Motor neuron (in vitro differentiated cells): ENCODE measurements at regions not wholly inside any gene's neighbourhood (a gene's known extent, or its start where the extent isn't known, plus 50 kb on each side); places are given as distances from the start of the nearest gene placed in this dataset.

Experiments
- ATAC-seq, 8 experiments: fragments of 200-7000 bp; cut with Tn5 transposase; replicated peaks in 6 of 8; 2 replicates each; pipeline ENCODE4 v1.8.0; 2021; ENCODE audit warnings: mild to moderate bottlenecking in 8 of 8, moderate library complexity in 8 of 8
- H3K27ac ChIP-seq, 2 donors: fragments of 250-450 bp; sonication (Bioruptor Pico); 2 replicates each; pipeline ENCODE4 v1.9.0; 2021; ENCODE audit warnings: antibody characterized with exemption in 2 of 2, mild to moderate bottlenecking in 2 of 2, moderate library complexity in 1 of 2
- H3K4me1 ChIP-seq, 2 donors: fragments of 250-450 bp; sonication (Bioruptor Pico); replicated peaks in 1 of 2; 2 replicates each; pipeline ENCODE4 v1.6.1; 2021; ENCODE audit warnings: antibody characterized with exemption in 2 of 2, mild to moderate bottlenecking in 2 of 2, moderate library complexity in 1 of 2
- H3K4me3 ChIP-seq, 5 donors: fragments of 250-450 bp; sonication (Bioruptor Pico); 2 replicates each; pipeline ENCODE4 v1.9.0; 2021; ENCODE audit warnings: antibody characterized with exemption in 5 of 5, mild to moderate bottlenecking in 5 of 5, moderate library complexity in 4 of 5
- WGBS, 10 experiments: fragments of 450-650 bp; shearing (Covaris generic); methylation state at CpG; one replicate each; pipeline ENCODE4 v1.0.0; 2022; 5-methylcytosine and 5-hydroxymethylcytosine counted together
- in situ Hi-C, 9 experiments: fragments of 400-800 bp; cut with MboI; loops; one replicate each; pipeline ENCODE4 v1.15.0; 2021; ENCODE audit warnings: low sequenced_read_pairs in 9 of 9, low pct_unique_long_range_greater_than_20kb in 2 of 9; ENCODE audit not compliant: unreplicated experiment in 9 of 9

- no peak for ATAC-seq
- Histone ChIP-seq H3K4me1 (no peaks in the 10 kb centered on the region), H3K27ac (no peak overlapping the region), H3K4me3 (no peak overlapping the region)
- 73 to 100% (median 82%) methylated on average over 1 to 9 of the region's 17 CpGs; no CpG with 5 or more reads in 7 of the 10 experiments for WGBS, 10 experiments
- in situ Hi-C loops = no loop called here
These were observed 340.0 kb downstream of the C16orf95 start for GRCh38 chr16:86977076-86977676.

GRCh38 chr16:86978445-86979030 is 338.7 kb downstream of the C16orf95 start:
- in situ Hi-C loops = no loop called here
- no peak for ATAC-seq
- Histone ChIP-seq H3K4me1 (no peaks in the 10 kb centered on the region), H3K27ac (no peak overlapping the region), H3K4me3 (no peak overlapping the region)
- WGBS, 10 experiments = 0 to 100% methylated on average over 1 to 2 of the region's 12 CpGs; no CpG with 5 or more reads in 8 of the 10 experiments

GRCh38 chr16:86979061-86979460 is 338.1 kb downstream of the C16orf95 start:
- no peak overlapping the region for H3K27ac ChIP-seq
- no peak overlapping the region for H3K4me3 ChIP-seq
- WGBS, 10 experiments = 20 to 93% (median 85%) methylated on average over 1 to 4 of the region's 6 CpGs; no CpG with 5 or more reads in 3 of the 10 experiments
- H3K4me1 ChIP-seq = peaks cover 0 to 2% of the 10 kb centered on the region in 2 donors
- no peak for ATAC-seq
- in situ Hi-C loops = no loop called here

GRCh38 chr16:86979984-86980553 is 337.1 kb downstream of the C16orf95 start:
- no peak overlapping the region for H3K4me3 ChIP-seq
- peaks cover 0 to 12% of the 10 kb centered on the region in 2 donors for H3K4me1 ChIP-seq
- ATAC-seq = no peak
- in situ Hi-C loops = no loop called here
- 0 to 91% (median 82%) methylated on average over 1 of the region's 1 CpG; no CpG with 5 or more reads in 1 of the 10 experiments for WGBS, 10 experiments
- H3K27ac ChIP-seq = no peak overlapping the region

- ATAC-seq = no peak
- in situ Hi-C loops = no loop called here
- 30 to 47% (median 33%) methylated on average over 1 to 3 of the region's 6 CpGs; no CpG with 5 or more reads in 7 of the 10 experiments for WGBS, 10 experiments
- Histone ChIP-seq H3K4me3 (no peak overlapping the region), H3K4me1 (peaks cover 0 to 15% of the 10 kb centered on the region in 2 donors), H3K27ac (no peak overlapping the region)
These were observed 336.5 kb downstream of the C16orf95 start for GRCh38 chr16:86980644-86981043.

- H3K4me1 ChIP-seq = peaks cover 0 to 15% of the 10 kb centered on the region in 2 donors
- 0 to 60% (median 24%) methylated on average over 1 to 3 of the region's 3 CpGs; no CpG with 5 or more reads in 1 of the 10 experiments for whole genome bisulfite sequencing, 10 experiments
- H3K27ac ChIP-seq = no peak overlapping the region
- no peak for ATAC-seq
- no peak overlapping the region for H3K4me3 ChIP-seq
- in situ Hi-C loops = no loop called here
These were observed 334.9 kb downstream of the C16orf95 start for GRCh38 chr16:86982347-86982596.

GRCh38 chr16:86982912-86983311 is 334.3 kb downstream of the C16orf95 start:
- Histone ChIP-seq H3K4me1 (peaks cover 0 to 15% of the 10 kb centered on the region in 2 donors), H3K4me3 (no peak overlapping the region), H3K27ac (no peak overlapping the region)
- 0 to 94% (median 74%) methylated on average over 1 to 12 of the region's 12 CpGs; no CpG with 5 or more reads in 2 of the 10 experiments for WGBS, 10 experiments
- in situ Hi-C loops = no loop called here
- no peak for ATAC-seq

GRCh38 chr16:86983621-86984020 is 333.6 kb downstream of the C16orf95 start:
- H3K27ac ChIP-seq = no peak overlapping the region
- in situ Hi-C loops = no loop called here
- no peak overlapping the region for H3K4me3 ChIP-seq
- peaks cover 0 to 19% of the 10 kb centered on the region in 2 donors for H3K4me1 ChIP-seq
- no peak for ATAC-seq

- WGBS, 10 experiments = 53 to 80% (median 65%) methylated on average over 1 to 9 of the region's 10 CpGs; no CpG with 5 or more reads in 4 of the 10 experiments
- no peak overlapping the region for H3K27ac ChIP-seq
- peaks cover 0 to 19% of the 10 kb centered on the region in 2 donors for H3K4me1 ChIP-seq
- no peak overlapping the region for H3K4me3 ChIP-seq
- in situ Hi-C loops = no loop called here
- peak in 2 of 8 experiments; percentile 10 to 79 for ATAC-seq
These were observed 332.8 kb downstream of the C16orf95 start for GRCh38 chr16:86984343-86984742.

- Histone ChIP-seq H3K27ac (no peak overlapping the region), H3K4me1 (peaks cover 0 to 19% of the 10 kb centered on the region in 2 donors), H3K4me3 (no peak overlapping the region)
- peak in 4 of 8 experiments; percentile 30 to 41 (median 40) for ATAC-seq
- in situ Hi-C loops = no loop called here
- 0 to 76% (median 56%) methylated on average over 1 to 10 of the region's 13 CpGs; no CpG with 5 or more reads in 4 of the 10 experiments for WGBS, 10 experiments
These were observed 332.1 kb downstream of the C16orf95 start for GRCh38 chr16:86984991-86985647.

- ATAC-seq = no peak
- Histone ChIP-seq H3K4me1 (peaks cover 0 to 19% of the 10 kb centered on the region in 2 donors), H3K4me3 (no peak overlapping the region), H3K27ac (no peak overlapping the region)
- in situ Hi-C loops = no loop called here
- 92 to 100% methylated on average over 2 to 4 of the region's 12 CpGs; no CpG with 5 or more reads in 8 of the 10 experiments for WGBS, 10 experiments
These were observed 331.6 kb downstream of the C16orf95 start for GRCh38 chr16:86985648-86986015.

GRCh38 chr16:86986136-86986535 is 331.1 kb downstream of the C16orf95 start:
- no peak overlapping the region for H3K27ac ChIP-seq
- peaks cover 0 to 19% of the 10 kb centered on the region in 2 donors for H3K4me1 ChIP-seq
- in situ Hi-C loops = no loop called here
- H3K4me3 ChIP-seq = no peak overlapping the region
- no peak for ATAC-seq
- WGBS, 10 experiments = 40 to 100% (median 72%) methylated on average over 1 to 5 of the region's 7 CpGs; no CpG with 5 or more reads in 4 of the 10 experiments

- Histone ChIP-seq H3K27ac (no peak overlapping the region), H3K4me1 (peaks cover 0 to 19% of the 10 kb centered on the region in 2 donors), H3K4me3 (no peak overlapping the region)
- peak in 1 of 8 experiments; percentile 34 for ATAC-seq
- in situ Hi-C loops = no loop called here
- WGBS, 10 experiments = 74 to 100% (median 84%) methylated on average over 1 to 9 of the region's 18 CpGs; no CpG with 5 or more reads in 1 of the 10 experiments
These were observed 330.2 kb downstream of the C16orf95 start for GRCh38 chr16:86986809-86987487.
